ENCODE measurements at regions not wholly inside any gene's neighbourhood (a gene's known extent, or its start where the extent isn't known, plus 50 kb on each side); places are given as distances from the start of the nearest gene placed in this dataset.

GRCh38 chr5:54621048-54621447 is 103.5 kb downstream of the SNX18 start:
- no peak for TF ChIP-seq ZBTB33 (IDR thresholded peaks at IDR 0.05; ENCODE audit: extremely low read depth, insufficient replicate concordance, low read length)
- H3K9me2 ChIP-seq (ENCODE audit: insufficient read depth) = no peaks in the 10 kb centered on the region
- intact Hi-C loops (cut with micrococcal nuclease) = no loop called here

GRCh38 chr5:54620141-54620933 is 102.8 kb downstream of the SNX18 start:
- ChIA-PET POLR2A (no interaction called here), CTCF (no interaction called here), RAD21 (ENCODE audit: low non-redundant PET in 1 of 2, low total read pairs in 2 of 2, uncharacterized antibody in 2 of 2, unreplicated experiment in 2 of 2) (no interaction called here)
- Histone ChIP-seq H3K27me3 (ENCODE audit: insufficient read depth, low read length) (0 out of 2 replicates have a peak, but pooled peaks cover 11% of the 10 kb centered on the region), H3K9me3 (ENCODE audit: control insufficient read depth in 1 of 2, insufficient read depth in 1 of 2, low read depth in 1 of 2, low read length in 2 of 2) (no peaks in the 10 kb centered on the region), H3K9ac (ENCODE audit: low read length) (no peak overlapping the region), H3K4me2 (ENCODE audit: low read length) (no peak overlapping the region), H3K27ac (ENCODE audit: low read depth, low read length) (no peak overlapping the region), H3K36me3 (ENCODE audit: control insufficient read depth in 1 of 2, insufficient read depth in 2 of 2, low read length in 2 of 2) (no peaks in the 10 kb centered on the region), H3K4me3 (replicated peaks in 1 of 2; ENCODE audit: low read depth in 1 of 2, low read length in 2 of 2) (no peak overlapping the region), H4K20me1 (ENCODE audit: insufficient read depth) (no peaks in the 10 kb centered on the region), H3K4me1 (ENCODE audit: control insufficient read depth in 1 of 2, insufficient read depth in 2 of 2, low read length in 2 of 2) (no peaks in the 10 kb centered on the region), H3K9me2 (ENCODE audit: insufficient read depth) (no peaks in the 10 kb centered on the region), H3K79me2 (ENCODE audit: insufficient read depth, low read length) (no peaks in the 10 kb centered on the region), H2AFZ (ENCODE audit: low read depth, low read length, poor library complexity, severe bottlenecking) (no peak overlapping the region)
- BruUV-seq (replicated peaks) = no TSS peak
- DNase-seq (ENCODE audit: low read depth, low spot score) = no peak
- intact Hi-C loops (cut with micrococcal nuclease) = no loop called here
- no peak for ATAC-seq
- TF ChIP-seq CBX3 (IDR thresholded peaks at IDR 0.05; ENCODE audit: low read depth) = no peak
- no peak for TF ChIP-seq ATF3 (IDR thresholded peaks at IDR 0.05)
- no peak for TF ChIP-seq EGR1 (IDR thresholded peaks at IDR 0.05; ENCODE audit: low read depth)
- no peak for TF ChIP-seq EZH2phosphoT487 (IDR thresholded peaks at IDR 0.05; ENCODE audit: borderline replicate concordance)
- TF ChIP-seq POLR2A (IDR thresholded peaks at IDR 0.05; ENCODE audit: borderline replicate concordance, extremely low read depth, insufficient read depth, insufficient read length) = no peak
- TF ChIP-seq FOSL1 (IDR thresholded peaks at IDR 0.05; ENCODE audit: low read depth) = no peak
- no peak for TF ChIP-seq SIN3A (IDR thresholded peaks at IDR 0.05; ENCODE audit: low read depth)
- no peak for TF ChIP-seq YY1 (IDR thresholded peaks at IDR 0.05; ENCODE audit: extremely low read depth, insufficient replicate concordance, low read depth, low read length)
- no peak for TF ChIP-seq CEBPB (IDR thresholded peaks at IDR 0.05; ENCODE audit: low read depth)
- TF ChIP-seq SP1 (IDR thresholded peaks at IDR 0.05; ENCODE audit: low read depth) = no peak
- TF ChIP-seq RAD21 (IDR thresholded peaks at IDR 0.05; ENCODE audit: low read depth) = no peak
- TF ChIP-seq MAX (IDR thresholded peaks at IDR 0.05) = no peak
- TF ChIP-seq ZNF274 (IDR thresholded peaks at IDR 0.05; ENCODE audit: low read depth, low read length) = no peak
- no peak for TF ChIP-seq SRF (IDR thresholded peaks at IDR 0.05; ENCODE audit: low read depth)
- TF ChIP-seq TCF7L2 (IDR thresholded peaks at IDR 0.05; ENCODE audit: borderline replicate concordance, extremely low read depth, insufficient read depth, insufficient read length) = no peak
- no peak for TF ChIP-seq ELF1 (IDR thresholded peaks at IDR 0.05; ENCODE audit: borderline replicate concordance, low read depth)

More at GRCh38 chr5:54621048-54621447, 103.5 kb downstream of the SNX18 start:
- H3K4me2 ChIP-seq (ENCODE audit: low read length) = no peak overlapping the region
- H4K20me1 ChIP-seq (ENCODE audit: insufficient read depth) = no peaks in the 10 kb centered on the region
- no peaks in the 10 kb centered on the region for H3K9me3 ChIP-seq (ENCODE audit: control insufficient read depth in 1 of 2, insufficient read depth in 1 of 2, low read depth in 1 of 2, low read length in 2 of 2)
- no peaks in the 10 kb centered on the region for H3K36me3 ChIP-seq (ENCODE audit: control insufficient read depth in 1 of 2, insufficient read depth in 2 of 2, low read length in 2 of 2)
- H2AFZ ChIP-seq (ENCODE audit: low read depth, low read length, poor library complexity, severe bottlenecking) = no peak overlapping the region
- H3K27ac ChIP-seq (ENCODE audit: low read depth, low read length) = no peak overlapping the region
- no peaks in the 10 kb centered on the region for H3K4me1 ChIP-seq (ENCODE audit: control insufficient read depth in 1 of 2, insufficient read depth in 2 of 2, low read length in 2 of 2)
- no peak overlapping the region for H3K4me3 ChIP-seq (replicated peaks in 1 of 2; ENCODE audit: low read depth in 1 of 2, low read length in 2 of 2)
- ChIA-PET POLR2A (no interaction called here), RAD21 (ENCODE audit: low non-redundant PET in 1 of 2, low total read pairs in 2 of 2, uncharacterized antibody in 2 of 2, unreplicated experiment in 2 of 2) (no interaction called here), CTCF (no interaction called here)
- BruUV-seq (replicated peaks) = no TSS peak
- no peaks in the 10 kb centered on the region for H3K79me2 ChIP-seq (ENCODE audit: insufficient read depth, low read length)
- no peak for DNase-seq (ENCODE audit: low read depth, low spot score)
- H3K9ac ChIP-seq (ENCODE audit: low read length) = no peak overlapping the region
- H3K27me3 ChIP-seq (ENCODE audit: insufficient read depth, low read length) = 0 out of 2 replicates have a peak, but pooled peaks cover 11% of the 10 kb centered on the region
- ATAC-seq = no peak

Data from HCT116 (cell line).